Fibroblast of mammary gland (primary cell): ENCODE measurements at regions not wholly inside any gene's neighbourhood (a gene's known extent, or its start where the extent isn't known, plus 50 kb on each side); places are given as distances from the start of the nearest gene placed in this dataset.

ENCODE experiments used
- DNase-seq: peaks from one replicate; pipeline ENCODE4 v3.0.0-alpha.2; 2010; ENCODE audit warnings: low read depth
- H3K4me3 ChIP-seq: 2 replicates; pipeline ENCODE4 v1.5.1; 2011; ENCODE audit warnings: low read depth, mild to moderate bottlenecking, low read length, moderate library complexity; ENCODE audit not compliant: control insufficient read depth
- CTCF ChIP-seq: conservative IDR thresholded peaks from 2 replicates; pipeline ENCODE4 v1.5.1; 2011; ENCODE audit warnings: low read depth, low read length, inconsistent platforms; ENCODE audit not compliant: control insufficient read depth, insufficient read depth

GRCh38 chr3:150055332-150055731, 84.6 kb upstream of the PFN2 start:
- H3K4me3 ChIP-seq: no peak overlapping the region
- no peak for TF ChIP-seq CTCF
- no peak for DNase-seq

- no peak for DNase-seq
- no peak overlapping the region for H3K4me3 ChIP-seq
- TF ChIP-seq CTCF: no peak
Observed at GRCh38 chr3:150054635-150055034, 83.9 kb upstream of the PFN2 start.

- no peak for DNase-seq
- no peak overlapping the region for H3K4me3 ChIP-seq
- TF ChIP-seq CTCF: no peak
Observed at GRCh38 chr3:150050510-150050909, 79.8 kb upstream of the PFN2 start.

- no peak for TF ChIP-seq CTCF
- H3K4me3 ChIP-seq: no peak overlapping the region
- peak; percentile 38 for DNase-seq
Observed at GRCh38 chr3:150049317-150049716, 78.6 kb upstream of the PFN2 start.

GRCh38 chr3:150041877-150042276, 71.2 kb upstream of the PFN2 start:
- no peak for DNase-seq
- no peak for TF ChIP-seq CTCF

GRCh38 chr3:150040097-150040496, 69.4 kb upstream of the PFN2 start:
- TF ChIP-seq CTCF: no peak
- no peak overlapping the region for H3K4me3 ChIP-seq
- no peak for DNase-seq

More at GRCh38 chr3:150041877-150042276, 71.2 kb upstream of the PFN2 start:
- no peak overlapping the region for H3K4me3 ChIP-seq

- TF ChIP-seq CTCF: no peak
- no peak for DNase-seq
- H3K4me3 ChIP-seq: no peak overlapping the region
Observed at GRCh38 chr3:150038830-150039229, 68.1 kb upstream of the PFN2 start.
